Stimulated activated CD4-positive, alpha-beta T cell treated with anti-CD3 and anti-CD28 coated beads, Interleukin-1b, Interleukin-23, amount 100 ng/mL, for 48 hours (primary cell): ENCODE measurements at regions not wholly inside any gene's neighbourhood (a gene's known extent, or its start where the extent isn't known, plus 50 kb on each side); places are given as distances from the start of the nearest gene placed in this dataset.
"Not testable (repeated sequence)": the region's sequence is repeated elsewhere in the genome, so short reads cannot be mapped to it uniquely, and the experiment has no call there.

Experiments
- DNase-seq: peaks from one replicate; pipeline ENCODE4 v3.0.0-alpha.2; 2020

- no peak for DNase-seq
Observed at GRCh38 chr9:102355982-102356381, 617.5 kb upstream of the GRIN3A start.

DNA sequence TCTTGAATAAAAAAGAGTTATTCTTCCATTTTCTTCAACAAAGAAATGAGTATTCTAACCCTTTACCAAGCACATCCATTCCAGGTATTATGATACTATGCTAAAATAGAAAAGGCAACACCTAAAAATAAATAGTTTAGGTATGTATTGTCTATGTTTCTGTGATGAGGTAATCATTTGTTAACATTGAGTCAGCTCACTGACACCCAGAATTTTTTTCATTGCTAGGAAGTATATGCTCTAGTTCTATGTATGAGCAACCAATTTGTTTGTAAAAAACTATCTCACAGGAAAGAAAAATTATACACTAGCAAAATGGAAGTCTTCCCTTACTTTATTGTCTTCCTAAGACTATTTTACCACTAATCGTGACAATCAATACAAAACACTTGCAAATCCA is 615.6 kb upstream of the GRIN3A start:
- no peak for DNase-seq

- DNase-seq, result not testable (repeated sequence)
Observed at GRCh38 chr9:102337471-102337870, 599.0 kb upstream of the GRIN3A start.

DNA sequence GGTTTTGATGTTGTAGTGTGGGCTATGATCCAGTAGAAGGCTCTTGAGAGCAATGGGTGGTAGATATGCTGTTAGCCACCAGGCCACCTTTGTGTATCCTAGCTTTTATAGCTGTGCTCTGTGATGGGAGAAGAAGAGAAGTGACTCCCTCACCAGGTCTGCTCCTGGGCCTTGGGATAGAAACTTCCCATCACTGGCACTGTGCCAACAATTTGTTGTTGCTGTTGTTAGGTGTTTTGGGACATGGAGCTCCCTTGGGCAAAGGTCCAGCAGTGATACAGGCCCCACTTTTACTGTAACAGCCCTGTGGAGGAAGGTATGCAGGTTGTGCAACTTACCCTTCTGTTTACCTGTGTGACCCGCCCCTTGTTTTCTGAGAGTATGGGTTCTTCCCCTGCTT is 570.9 kb upstream of the GRIN3A start:
- DNase-seq, result no peak

- DNase-seq, result no peak
Observed at GRCh38 chr9:102295188-102295587, 556.7 kb upstream of the GRIN3A start.

DNA sequence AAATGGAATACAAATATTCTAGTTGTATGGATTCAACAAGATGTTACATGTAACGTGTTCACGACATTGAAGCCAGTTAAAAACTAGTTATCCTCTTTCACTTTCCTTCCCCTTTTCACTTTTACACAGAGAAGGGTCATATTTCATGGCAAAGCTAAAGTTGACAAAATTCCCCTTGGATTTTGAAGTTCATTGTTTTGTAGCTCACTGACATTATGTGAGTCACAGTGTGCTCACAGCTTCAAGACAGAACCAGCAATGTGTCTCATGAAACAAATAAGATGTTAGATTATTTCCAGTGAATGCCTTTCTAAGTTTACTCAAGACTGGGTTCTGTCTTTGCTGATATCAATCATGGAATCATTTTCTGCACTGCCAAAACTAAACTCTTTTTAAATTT is 535.5 kb upstream of the GRIN3A start:
- DNase-seq, result no peak

DNA sequence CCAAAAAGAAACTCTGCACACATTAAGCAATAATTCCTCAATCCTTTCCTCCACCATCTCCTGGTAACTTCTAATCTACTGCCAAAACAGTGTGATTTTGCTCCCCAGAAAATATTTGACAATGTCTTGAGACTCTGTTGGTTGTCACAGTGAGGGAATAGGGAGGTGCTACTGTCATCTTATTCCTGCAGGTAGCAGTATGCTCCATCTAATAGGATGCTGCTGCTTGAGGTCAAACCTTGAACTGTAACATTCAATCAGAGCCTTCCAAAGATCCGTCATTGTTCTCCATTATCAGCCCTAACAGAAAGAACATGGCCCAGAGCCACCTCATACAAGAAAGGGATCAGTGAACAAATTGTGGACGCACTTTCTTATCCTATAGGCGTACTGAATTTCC is 514.7 kb upstream of the GRIN3A start:
- no peak for DNase-seq

DNA sequence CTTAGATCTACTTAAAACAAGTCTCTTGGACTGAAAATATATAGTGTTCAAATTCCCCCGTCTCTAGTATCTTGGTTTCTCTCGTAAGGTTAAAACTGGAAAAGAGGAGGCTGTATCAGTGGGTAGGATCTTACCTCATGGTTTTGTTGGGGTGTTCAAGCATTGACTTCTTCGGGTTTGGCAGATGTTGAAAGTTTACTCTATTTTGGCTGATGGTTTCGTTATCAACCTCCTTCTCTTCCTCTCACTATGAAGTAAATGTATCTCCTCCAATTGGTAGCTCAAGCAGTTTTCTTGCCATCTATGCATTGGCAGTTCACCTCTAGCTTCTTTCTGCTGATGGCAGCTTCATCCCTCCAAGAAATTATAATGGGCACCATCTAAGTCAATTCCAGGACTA is 506.5 kb upstream of the GRIN3A start:
- DNase-seq, result no peak

GRCh38 chr9:102237520-102237919 is 499.1 kb upstream of the GRIN3A start:
- DNase-seq, result no peak

DNA sequence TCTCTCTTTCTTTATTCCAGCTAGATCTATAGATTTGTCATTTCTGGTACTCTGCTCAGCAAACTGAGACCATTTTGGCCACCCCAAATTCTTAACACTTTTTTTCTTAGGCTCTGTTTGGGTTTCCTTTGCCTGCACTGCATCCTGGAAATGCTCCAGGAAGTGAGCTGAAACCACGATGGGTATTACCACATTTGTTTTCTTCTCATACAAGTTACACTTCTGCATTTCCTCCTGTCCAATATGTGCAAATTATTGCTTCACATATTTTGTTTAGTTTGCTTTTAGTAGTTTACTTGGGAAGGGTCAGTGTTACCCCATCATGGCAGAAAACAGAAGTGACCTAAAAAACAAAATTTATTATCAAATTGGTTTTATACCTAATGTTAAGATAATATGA is 498.6 kb upstream of the GRIN3A start:
- no peak for DNase-seq

DNA sequence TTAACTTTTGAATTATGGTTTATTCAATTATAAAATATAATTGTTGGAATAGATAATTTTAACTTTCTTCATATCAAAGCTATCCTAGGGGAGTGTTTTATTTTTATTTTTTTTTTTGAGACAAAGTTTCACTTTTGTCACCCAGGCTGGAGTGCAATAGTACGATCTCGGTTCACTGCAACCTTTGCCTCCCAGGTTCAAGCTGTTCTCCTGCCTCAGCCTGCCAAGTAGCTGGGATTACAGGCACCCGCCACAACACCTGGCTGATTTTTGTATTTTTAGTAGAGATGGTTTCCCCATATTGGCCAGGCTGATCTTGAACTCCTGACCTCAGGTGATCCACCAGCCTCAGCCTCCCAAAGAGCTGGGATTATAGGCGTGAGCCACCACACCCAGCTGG is 489.0 kb upstream of the GRIN3A start:
- not testable (repeated sequence) for DNase-seq

DNA sequence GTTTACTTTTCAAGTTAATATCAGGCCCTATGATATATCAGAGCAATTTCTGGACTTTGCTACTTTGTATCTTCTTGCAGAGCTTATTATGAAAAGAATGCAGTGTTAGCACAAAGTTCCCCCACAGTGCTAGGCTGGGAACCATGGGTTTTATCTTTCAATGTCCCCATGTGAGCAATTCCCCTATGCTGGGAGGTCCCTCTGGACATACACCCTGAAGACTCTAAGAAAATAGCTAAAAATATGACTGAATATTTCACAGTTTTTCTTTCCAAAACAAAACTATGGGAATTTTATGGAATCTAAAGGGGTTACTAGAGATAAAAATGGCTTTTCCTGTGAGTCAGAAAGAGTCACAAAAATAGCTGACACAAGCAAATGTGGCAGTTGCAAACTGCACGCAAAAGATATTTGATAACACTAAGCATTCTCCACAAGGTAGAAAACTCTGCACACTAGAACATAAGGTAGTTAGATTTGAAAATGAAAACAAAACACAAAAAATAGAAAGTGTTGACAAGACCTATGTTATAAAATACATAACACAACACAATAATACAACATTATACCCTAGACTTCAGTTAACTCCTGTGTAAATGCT is 487.5 kb upstream of the GRIN3A start:
- DNase-seq, result no peak

DNA sequence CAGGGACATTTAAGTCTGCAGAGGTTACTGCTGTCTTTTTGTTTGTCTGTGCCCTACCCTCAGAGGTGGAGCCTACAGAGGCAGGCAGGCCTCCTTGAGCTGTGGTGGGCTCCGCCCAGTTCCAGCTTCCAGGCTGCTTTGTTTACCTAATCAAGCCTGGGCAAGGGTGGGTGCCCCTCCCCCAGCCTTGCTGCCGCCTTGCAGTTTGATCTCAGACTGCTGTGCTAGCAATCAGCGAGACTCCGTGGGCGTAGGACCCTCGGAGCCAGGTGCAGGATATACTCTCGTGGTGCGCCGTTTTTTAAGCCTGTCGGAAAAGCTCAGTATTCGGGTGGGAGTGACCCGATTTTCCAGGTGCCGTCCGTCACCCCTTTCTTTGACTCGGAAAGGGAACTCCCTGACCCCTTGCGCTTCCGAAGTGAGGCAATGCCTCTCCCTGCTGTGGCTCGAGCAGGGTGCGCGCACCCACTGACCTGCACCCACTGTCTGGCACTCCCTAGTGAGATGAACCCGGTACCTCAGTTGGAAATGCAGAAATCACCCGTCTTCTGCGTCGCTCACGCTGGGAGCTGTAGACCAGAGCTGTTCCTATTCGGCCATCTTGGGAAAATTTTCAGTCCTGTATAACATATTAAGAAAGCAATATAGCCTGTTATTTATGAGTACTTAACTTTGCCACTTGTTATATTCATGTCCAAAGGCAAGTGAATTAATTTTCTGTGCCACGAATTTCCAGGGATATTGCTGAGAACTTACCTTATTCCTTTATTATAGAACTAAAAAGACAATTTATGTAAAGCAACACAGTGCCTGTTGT is 485.1 kb upstream of the GRIN3A start:
- not testable (repeated sequence) for DNase-seq

GRCh38 chr9:102209176-102209575 is 470.7 kb upstream of the GRIN3A start:
- no peak for DNase-seq

DNA sequence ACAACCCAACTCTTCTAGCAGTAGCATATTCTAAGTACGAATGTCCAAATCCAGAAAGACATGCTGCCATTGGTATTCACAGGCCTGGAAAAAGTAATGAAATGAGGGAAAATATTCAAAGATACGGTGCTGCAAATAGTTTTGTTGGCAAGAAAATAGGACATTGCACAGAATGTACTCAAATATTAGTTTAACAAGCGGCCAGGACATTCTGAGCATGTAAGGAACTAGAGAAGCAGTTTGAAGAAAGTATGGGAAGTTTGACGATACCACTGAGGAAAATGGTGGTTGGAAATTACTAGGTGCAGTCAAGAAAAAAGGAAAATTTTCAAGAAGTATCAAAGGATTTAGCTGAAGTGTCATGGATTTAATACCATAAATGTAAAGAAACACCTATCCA is 468.0 kb upstream of the GRIN3A start:
- no peak for DNase-seq

GRCh38 chr9:102205251-102205650 is 466.8 kb upstream of the GRIN3A start:
- no peak for DNase-seq

DNA sequence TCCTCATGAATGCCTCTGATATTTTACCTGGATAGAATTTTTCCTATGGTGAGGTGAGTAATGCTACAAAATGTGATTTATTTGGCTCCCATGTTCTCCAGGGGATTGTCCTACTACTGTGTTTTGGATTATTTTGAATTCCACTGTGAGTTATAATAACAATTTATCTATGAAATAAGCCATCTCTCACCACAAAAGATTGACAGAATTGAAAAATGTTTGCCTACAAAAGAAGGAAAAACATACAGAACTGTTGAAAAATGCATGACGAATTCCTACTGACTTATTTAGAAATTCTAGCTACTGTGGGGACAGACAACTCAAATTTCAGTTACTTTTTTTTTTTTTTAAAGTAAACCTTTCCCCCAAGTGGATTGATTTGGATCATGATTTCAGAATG is 463.7 kb upstream of the GRIN3A start:
- DNase-seq, result no peak

- DNase-seq, result no peak
Observed at GRCh38 chr9:102185962-102186361, 447.5 kb upstream of the GRIN3A start.

DNA sequence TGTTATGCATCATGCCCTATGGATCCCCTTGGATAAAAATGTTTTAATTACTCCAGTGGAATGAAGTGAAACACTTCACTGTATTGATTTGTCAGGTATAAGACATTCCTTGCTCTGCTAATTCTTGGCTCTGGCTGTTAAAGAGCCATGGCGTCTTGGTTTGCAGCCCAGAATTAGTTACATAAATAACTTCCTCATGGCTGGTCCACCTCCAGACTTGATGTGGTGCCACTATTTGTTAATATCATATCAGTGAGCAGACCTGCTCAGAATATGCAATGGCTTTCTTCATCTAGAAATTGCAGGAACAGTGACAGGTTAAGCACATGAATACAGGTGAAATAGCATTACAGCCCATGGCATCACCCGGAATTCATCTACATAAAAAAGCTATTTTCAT is 446.9 kb upstream of the GRIN3A start:
- no peak for DNase-seq

DNA sequence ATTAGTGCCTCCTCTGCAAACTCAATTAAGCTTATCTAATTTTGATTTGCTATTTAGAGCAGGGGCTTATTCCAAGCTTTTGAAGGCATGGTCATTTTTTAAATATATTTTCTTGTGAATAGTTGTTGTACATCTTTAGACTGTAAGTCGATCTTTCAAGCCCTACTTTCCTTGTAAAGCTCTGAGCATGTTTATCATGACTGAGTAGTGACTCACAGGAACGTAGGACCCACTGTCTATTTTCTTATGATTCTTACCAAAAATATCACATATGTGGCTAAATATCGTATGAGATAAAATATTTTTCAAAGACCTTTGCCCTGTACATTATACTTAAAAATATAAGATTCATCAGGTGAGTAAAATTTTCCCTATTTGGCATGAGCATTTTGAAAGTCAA is 440.4 kb upstream of the GRIN3A start:
- no peak for DNase-seq

DNA sequence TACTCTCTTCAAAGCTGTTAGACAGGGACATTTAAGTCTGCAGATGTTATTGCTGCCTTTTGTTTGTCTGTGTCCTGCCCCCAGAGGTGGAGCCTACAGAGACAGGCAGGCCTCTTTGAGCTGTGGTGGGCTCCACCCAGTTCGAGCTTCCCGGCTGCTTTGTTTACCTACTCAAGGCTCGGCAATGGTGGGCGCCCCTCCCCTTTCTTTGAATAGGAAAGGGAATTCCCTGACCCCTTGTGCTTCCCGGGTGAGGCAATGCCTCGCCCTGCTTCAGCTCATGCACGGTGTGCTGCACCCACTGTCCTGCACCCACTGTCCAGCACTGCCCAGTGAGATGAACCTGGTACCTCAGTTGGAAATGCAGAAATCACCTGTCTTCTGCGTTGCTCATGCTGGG is 435.8 kb upstream of the GRIN3A start:
- DNase-seq, result not testable (repeated sequence)

DNA sequence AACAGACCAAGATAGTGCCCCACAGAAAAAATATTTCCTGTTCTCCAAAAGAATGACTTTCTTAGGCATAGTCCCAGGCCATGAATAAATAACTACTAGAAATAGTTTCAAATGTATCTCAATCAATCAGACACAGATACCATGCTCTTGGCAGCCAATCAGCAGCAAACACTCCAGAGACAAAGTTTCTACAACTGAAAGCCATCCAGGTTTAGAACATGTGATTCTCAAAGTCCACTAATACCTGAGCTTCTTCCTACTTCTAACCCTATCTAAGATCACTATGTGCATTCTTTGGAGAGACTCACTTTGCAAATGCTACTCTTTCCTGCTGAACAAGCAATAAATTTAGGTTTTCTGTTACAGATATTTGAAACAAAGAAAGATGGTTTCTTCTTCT is 425.8 kb upstream of the GRIN3A start:
- no peak for DNase-seq

DNA sequence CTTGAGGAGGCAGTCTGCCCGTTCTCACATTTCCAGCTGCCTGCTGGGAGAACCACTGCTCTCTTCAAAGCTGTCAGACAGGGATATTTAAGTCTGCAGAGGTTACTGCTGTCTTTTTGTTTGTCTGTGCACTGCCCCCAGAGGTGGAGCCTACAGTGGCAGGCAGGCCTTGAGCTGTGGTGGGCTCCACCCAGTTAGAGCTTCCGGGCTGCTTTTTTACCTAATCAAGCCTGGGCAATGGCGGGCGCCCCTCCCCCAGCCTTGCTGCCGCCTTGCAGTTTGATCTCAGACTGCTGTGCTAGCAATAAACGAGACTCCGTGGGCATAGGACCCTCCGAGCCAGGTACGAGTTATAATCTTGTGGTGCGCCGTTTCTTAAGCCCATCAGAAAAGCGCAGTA is 414.6 kb upstream of the GRIN3A start:
- DNase-seq, result not testable (repeated sequence)

DNA sequence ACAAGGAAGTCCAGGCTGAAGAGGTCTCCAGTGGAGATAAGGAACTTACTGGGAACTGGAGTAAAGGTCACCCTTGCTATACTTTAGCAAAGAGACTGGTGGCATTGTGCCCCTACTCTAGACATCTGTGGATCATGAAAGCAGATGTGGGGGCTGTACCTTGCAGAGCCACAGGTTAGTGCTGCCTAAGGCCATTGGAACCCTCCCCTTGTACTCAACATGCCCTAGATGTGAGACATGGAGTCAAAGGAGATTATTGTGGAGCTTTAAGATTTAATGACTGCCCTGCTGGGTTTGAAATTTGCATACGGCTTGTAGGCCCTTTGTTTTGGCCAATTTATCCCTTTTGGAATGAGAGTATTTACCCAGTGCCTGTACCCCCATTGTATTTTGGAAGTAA is 397.3 kb upstream of the GRIN3A start:
- no peak for DNase-seq

GRCh38 chr9:102124465-102124864 is 386.0 kb upstream of the GRIN3A start:
- DNase-seq, result no peak
